HG03175 (cell line): ENCODE measurements at regions not wholly inside any gene's neighbourhood (a gene's known extent, or its start where the extent isn't known, plus 50 kb on each side); places are given as distances from the start of the nearest gene placed in this dataset.

Experiments used
- ATAC-seq: cut with Tn5 transposase; IDR thresholded peaks from one replicate; pipeline ENCODE4 v1.9.1; 2021; ENCODE audit warnings: mild to moderate bottlenecking, moderate library complexity; ENCODE audit not compliant: unreplicated experiment

GRCh38 chr17:12429116-12429515 lies 236.6 kb upstream of the MYOCD start:
- ATAC-seq = no peak

GRCh38 chr17:12431188-12431587 lies 234.5 kb upstream of the MYOCD start:
- ATAC-seq = peak; percentile 79

- no peak for ATAC-seq
Observed at GRCh38 chr17:12438212-12438611, 227.5 kb upstream of the MYOCD start.

DNA sequence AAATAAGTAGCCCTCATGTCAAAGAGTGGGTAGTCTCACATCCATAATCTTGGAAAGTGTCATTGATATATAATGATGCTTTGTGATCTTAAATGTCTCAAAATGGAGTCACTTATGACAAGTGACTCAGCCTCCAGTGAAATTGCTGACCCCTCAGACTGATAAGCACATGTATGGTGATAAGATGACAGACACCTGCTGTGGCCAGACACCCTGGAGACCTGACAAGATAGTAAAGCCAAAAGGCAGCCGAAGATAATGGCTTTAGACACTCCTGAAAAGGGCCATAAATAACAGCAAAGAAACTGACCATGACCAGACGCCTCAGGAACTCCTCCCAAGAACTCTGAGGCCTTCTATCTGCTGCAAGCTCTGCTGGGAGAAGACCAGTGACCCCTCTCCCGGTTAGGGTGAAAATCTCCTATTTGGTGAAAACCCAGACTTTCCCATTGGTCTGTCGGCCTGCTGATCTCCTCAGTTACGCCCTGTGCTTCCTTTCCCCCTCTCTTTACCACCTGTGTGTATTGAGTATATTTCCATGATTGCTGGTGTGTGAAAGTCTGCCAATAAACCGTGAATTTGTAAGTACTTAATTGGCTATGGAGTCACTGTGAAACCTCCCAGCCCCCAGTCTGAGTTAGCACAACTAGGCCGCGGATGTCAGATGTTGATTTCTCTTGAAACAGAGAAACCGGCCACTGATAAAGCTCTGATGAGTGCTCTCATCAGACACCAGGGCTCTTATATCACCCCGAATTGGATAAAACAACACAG lies 226.7 kb upstream of the MYOCD start:
- no peak for ATAC-seq

- no peak for ATAC-seq
Observed at GRCh38 chr17:12445331-12445730, 220.4 kb upstream of the MYOCD start.

DNA sequence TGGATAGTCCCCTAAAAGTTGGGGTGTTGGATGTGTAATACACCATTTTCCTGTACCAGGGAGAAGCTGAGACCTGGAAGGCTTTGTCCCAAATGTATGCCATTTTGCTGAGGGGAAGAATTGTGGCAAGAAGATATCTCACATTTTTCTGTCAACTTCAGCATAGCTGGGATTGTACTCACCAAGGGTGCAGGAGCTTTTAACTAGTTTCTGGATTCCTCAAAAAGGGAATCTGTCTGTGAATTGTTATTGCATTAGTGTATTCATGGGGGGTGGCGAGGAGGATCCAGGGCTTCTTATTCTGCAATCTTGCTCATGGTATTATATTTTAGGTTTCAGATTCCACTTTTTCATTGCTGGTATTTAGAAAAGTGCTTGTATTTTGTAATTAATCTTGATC lies 208.2 kb upstream of the MYOCD start:
- no peak for ATAC-seq

DNA sequence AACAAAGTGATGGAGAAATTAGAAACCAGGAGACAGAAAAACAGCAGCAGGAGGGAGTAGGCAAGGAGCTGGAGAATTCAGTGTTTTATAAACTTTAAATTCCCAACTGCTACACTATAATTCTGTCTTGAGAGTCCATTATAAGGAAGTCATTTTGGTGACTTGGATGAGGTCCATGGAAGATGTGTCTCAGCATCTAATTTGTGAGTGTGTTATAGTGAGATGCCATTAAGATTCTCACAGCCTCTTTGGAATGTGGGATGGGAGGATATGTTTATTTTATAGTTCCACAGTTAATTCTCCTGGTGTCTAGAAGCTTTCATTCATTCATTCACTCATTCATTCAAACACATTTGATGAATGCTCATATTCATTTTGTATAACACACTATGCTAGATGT lies 206.0 kb upstream of the MYOCD start:
- ATAC-seq = no peak

DNA sequence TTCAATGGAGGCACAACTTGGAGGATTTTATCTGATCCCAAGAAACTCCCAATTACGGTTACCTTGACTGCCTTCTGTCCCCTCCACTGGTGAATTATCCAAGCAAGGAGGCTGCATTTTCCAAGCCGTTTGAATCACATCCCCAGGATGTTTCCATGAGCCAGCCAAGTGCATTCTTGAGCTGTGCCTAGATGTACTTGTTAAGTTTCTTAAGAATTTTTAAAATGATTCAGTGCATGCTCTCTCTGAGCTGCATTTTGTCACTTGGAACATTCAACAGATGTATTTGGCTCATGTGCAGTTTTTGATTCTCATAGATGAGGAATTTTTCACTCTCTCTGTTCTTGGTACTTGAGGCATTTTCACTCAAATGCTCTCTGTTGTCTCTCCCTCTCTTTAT lies 202.6 kb upstream of the MYOCD start:
- no peak for ATAC-seq

DNA sequence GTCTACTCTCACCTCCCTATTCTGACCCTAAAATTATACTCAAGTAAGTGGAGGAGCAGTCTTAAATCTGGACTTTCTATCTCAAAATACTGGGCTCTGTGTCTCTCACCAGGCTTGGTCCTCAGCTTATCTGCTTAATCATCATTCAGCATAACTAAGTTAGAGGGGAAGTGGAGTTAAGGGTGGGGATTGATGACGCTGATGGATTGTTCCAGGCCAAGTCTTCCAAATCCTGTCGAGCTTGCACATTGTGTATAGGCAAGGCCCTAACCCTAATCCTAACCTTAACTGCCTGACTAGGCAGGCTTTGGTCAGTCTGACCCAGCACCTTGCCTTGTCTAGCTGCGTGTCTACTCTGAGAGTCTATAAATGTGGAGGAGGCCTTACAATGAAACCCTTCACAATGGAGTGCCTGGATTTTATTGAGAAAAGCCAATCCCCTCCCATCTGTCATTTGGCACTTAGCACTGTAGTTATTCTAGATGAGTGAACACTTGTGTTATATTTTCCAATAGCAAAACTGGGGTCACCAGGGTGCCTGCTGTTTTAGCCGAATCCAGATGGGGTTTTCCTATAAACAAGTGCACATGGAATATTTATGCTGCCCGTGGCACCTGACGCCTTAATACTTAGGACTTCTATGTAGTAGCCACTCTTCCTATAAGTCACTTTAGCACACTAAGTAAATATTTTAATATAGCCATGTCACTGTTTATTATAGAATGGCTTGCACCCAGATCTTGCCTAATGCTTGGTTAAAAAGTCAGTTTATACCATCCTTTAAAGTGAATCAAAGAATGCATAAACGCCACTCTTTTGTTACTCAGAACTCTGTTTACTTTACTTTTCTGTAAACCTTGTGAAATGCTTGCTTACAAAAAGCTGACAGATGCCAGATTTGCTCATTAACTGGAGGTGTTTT lies 193.2 kb upstream of the MYOCD start:
- ATAC-seq = no peak

GRCh38 chr17:12478311-12478710 lies 187.4 kb upstream of the MYOCD start:
- ATAC-seq = no peak

DNA sequence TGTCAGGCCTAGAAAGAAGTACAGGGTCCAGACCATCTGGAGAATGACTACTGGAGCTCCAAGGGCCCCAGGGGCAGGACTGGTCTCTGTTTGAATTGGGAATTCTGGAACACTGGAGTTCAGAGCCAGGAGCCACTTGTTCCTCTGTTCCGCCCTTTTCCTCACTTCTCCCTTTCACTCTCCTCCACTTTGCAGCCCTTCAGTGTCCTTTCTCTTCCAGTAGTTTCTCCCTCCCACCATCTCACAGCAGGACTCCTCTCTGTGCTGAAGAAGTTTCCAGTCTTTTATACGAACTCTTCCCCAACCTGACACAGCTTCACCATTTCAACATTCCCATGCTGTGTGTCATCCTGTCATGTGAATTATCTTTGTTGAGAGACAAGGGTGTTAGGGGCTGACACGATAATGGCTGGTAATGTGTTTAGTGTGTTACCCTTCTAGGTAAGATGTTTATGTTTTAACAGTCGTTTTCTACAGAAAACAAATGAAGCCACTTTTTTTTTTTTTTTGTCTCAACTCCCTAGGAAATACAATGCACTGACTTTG lies 180.3 kb upstream of the MYOCD start:
- ATAC-seq = no peak

DNA sequence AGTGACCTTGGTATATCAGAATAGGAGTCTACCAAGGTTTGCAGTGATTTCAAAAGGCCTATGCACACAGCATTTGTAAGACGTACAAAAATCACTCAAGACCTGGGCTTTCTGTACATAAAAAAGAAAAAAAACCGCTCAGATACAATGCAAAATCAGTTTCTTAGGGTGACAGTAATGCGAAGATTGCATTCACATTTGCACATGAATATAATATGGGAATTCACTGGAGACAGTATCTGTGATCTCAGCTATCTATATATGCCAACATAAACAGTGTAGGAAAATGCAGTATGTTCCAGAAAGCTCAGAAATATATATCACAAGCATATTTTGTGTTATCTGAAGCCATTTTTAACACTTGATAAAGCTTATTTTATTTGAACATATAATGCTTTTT lies 176.4 kb upstream of the MYOCD start:
- no peak for ATAC-seq

DNA sequence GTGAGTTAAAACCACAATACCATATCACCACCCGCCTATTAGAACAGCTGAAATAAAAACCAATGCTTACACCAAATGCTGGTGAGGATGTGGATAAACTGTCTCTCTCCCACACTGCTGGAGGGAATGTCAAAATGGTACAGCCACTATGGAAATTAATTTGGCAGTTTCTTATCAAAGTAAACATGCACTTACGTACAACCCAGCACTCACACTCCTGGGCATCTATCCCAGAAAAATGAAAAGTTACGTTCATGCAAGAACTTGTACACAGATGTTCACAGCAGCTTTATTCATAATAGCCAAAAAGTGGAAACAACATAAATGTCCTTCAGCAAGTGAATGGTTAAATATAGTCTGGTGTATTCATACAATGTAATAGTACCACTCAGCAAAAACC lies 173.2 kb upstream of the MYOCD start:
- no peak for ATAC-seq

GRCh38 chr17:12505866-12506265 lies 159.8 kb upstream of the MYOCD start:
- no peak for ATAC-seq

GRCh38 chr17:12507026-12507595 lies 158.6 kb upstream of the MYOCD start:
- no peak for ATAC-seq

DNA sequence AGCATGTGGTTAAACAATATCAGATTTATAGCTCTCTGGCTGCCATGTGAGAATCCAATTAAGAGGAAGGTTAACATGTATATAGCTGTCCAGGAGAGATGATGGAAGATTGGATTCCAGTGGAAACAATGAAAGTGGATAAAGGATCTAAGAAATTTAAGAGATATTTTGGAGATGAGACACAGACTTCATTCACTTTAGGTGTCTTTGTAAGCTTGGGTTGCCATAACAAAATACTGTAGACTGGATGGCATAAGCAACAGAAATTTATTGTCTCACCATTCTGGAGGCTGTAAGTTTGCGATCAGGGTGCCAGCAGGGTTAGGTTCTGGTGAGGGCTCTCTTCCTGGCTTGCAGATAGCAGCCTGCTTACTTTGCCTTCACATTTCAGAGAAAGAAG lies 155.9 kb upstream of the MYOCD start:
- no peak for ATAC-seq

GRCh38 chr17:12510535-12510934 lies 155.2 kb upstream of the MYOCD start:
- no peak for ATAC-seq

- no peak for ATAC-seq
Observed at GRCh38 chr17:12512694-12513355, 152.9 kb upstream of the MYOCD start.

DNA sequence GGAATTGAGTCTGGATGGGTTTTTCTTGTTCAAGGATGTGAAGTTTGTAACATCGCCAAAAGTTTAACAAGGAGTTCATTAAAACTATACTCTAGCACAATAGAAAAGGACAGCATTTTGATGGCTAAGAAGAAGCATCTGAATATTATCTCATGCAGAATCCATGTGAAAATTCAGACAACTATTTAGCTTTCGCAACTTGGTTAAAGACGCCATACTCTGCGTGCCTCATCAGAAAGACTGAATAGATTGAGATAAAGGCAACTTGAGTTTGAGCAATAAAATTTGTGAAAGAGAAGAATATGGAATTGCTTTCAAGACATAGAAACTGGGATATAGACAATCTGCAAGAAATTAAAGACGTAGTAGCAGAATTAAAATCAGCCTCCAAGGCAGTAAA lies 151.1 kb upstream of the MYOCD start:
- no peak for ATAC-seq

DNA sequence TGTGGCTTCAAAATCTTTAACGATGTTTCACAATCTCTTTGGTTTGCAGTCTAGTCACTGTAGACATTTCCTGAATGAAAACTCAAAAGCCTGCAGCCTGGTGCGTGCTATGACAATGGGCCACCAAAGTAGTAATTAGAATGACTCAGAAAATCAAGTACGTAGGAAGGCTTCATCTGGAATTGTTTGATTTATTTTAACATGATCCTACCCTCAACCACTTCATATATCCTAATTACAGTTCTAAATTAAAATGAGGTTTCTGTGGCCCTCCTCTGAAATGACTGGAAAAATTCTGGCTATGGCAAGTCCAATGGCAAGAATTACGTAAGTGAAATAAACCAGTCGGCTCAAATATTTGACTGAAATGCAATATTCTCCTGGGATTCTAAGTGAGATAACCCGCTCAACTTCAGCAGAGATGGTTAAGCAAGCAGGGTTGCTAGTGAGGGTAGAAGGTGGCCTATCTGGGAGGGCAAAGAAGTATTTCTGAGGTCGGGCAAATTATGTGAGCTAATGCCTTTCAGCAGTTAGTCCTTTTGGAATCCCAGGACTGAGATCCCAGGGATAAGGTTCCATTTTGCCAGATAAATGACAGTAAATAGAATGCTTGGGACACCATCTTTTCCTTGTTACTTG lies 145.6 kb upstream of the MYOCD start:
- ATAC-seq = no peak

- no peak for ATAC-seq
Observed at GRCh38 chr17:12521416-12521815, 144.3 kb upstream of the MYOCD start.
